GM12878 (cell line): ENCODE measurements at regions not wholly inside any gene's neighbourhood (a gene's known extent, or its start where the extent isn't known, plus 50 kb on each side); places are given as distances from the start of the nearest gene placed in this dataset.

Experiments
- ATAC-seq: fragments of 200-7000 bp; cut with Tn5 transposase; 3 replicates; pipeline ENCODE4 v1.9.1; 2020; ENCODE audit warnings: mild to moderate bottlenecking, moderate library complexity
- BruUV-seq: library from RNA; stranded (reverse); fragments of 400-500 nt; replicated peaks from 2 replicates; lab custom pipeline; 2021; lab: Mats Ljungman, UMichigan
- CTCF ChIA-PET: fragments of 300-600 bp; sonication (Branson Sonifier 250); formaldehyde crosslinking; extraction: SDS; loops from one replicate; lab custom pipeline; 2021; ENCODE audit warnings: inconsistent platforms; lab: Yijun Ruan, JAX
- POLR2A ChIA-PET: fragments of 350-600 bp; formaldehyde crosslinking; extraction: SDS; loops from one replicate; lab custom pipeline; 2021; ENCODE audit warnings: inconsistent platforms; lab: Charles Lee
- RAD21 ChIA-PET: fragments of 300-600 bp; sonication (Branson Sonifier 250); formaldehyde crosslinking; loops from one replicate; lab custom pipeline; 2023; ENCODE audit warnings: antibody characterized with exemption; ENCODE audit not compliant: unreplicated experiment; lab: Charles Lee
- SMC1A ChIA-PET: fragments of 300-600 bp; sonication (Branson Sonifier 250); formaldehyde crosslinking; loops from one replicate; lab custom pipeline; 2023; ENCODE audit not compliant: unreplicated experiment, uncharacterized antibody; lab: Charles Lee
- DNase-seq: peaks from one replicate; pipeline ENCODE4 v3.0.0-alpha.2; 2011; ENCODE audit warnings: low read depth, low spot score
- FAIRE-seq: peaks from 3 replicates; lab custom pipeline; 2011; peaks lifted over from hg19 to GRCh38; lab: Jason Lieb, UNC
- H2AFZ ChIP-seq: 2 replicates; pipeline ENCODE4 v1.6.0; 2011; ENCODE audit warnings: low read depth, low read length, control low read depth; ENCODE audit not compliant: control insufficient read depth
- H3K27ac ChIP-seq: 2 replicates; pipeline ENCODE4 v1.5.1; 2011; ENCODE audit warnings: control low read depth; ENCODE audit not compliant: control insufficient read depth, insufficient read depth
- H3K27me3 ChIP-seq, 2 experiments: replicated peaks in 1 of 2; 2 replicates each; pipeline versions ENCODE4 v1.6.0 to v1.6.1; 2011; ENCODE audit warnings: low read length in 1 of 2; ENCODE audit not compliant: control insufficient read depth in 2 of 2, insufficient read depth in 2 of 2
- H3K36me3 ChIP-seq, 2 experiments: 2 replicates each; pipeline ENCODE4 v1.5.1; 2011; ENCODE audit warnings: low read length in 1 of 2; ENCODE audit not compliant: control insufficient read depth in 2 of 2, insufficient read depth in 2 of 2
- H3K4me1 ChIP-seq: 2 replicates; pipeline ENCODE4 v1.6.1; 2011; ENCODE audit warnings: mild to moderate bottlenecking, low read length, moderate library complexity, mixed read lengths; ENCODE audit not compliant: control insufficient read depth, insufficient read depth
- H3K4me2 ChIP-seq: 2 replicates; pipeline ENCODE4 v1.6.0; 2011; ENCODE audit warnings: control low read depth; ENCODE audit not compliant: control insufficient read depth, insufficient read depth
- H3K4me3 ChIP-seq: fragments of 200-600 bp; sonication (generic); 2 replicates; pipeline ENCODE4 v1.5.1; 2016
- H3K79me2 ChIP-seq: 2 replicates; pipeline ENCODE4 v1.6.0; 2011; ENCODE audit warnings: low read length; ENCODE audit not compliant: control insufficient read depth, insufficient read depth
- H3K9ac ChIP-seq: 2 replicates; pipeline ENCODE4 v1.8.0; 2011; ENCODE audit warnings: low read length, control low read depth, mixed read lengths; ENCODE audit not compliant: control insufficient read depth, insufficient read depth
- H3K9me3 ChIP-seq: replicated peaks from 3 replicates; pipeline ENCODE4 v1.5.1; 2011; ENCODE audit warnings: mild to moderate bottlenecking, low read length; ENCODE audit not compliant: control insufficient read depth, insufficient read depth
- H4K20me1 ChIP-seq: 2 replicates; pipeline ENCODE4 v1.6.0; 2011; ENCODE audit not compliant: control insufficient read depth, insufficient read depth
- BCL11A ChIP-seq: IDR thresholded peaks from 2 replicates; pipeline ENCODE4 v1.6.1; 2011; ENCODE audit warnings: low read depth, low read length
- BRCA1 ChIP-seq: IDR thresholded peaks from 2 replicates; pipeline ENCODE4 v1.6.1; 2011; ENCODE audit warnings: low read depth, low read length, improper control_type of control experiment
- DPF2 ChIP-seq: fragments of 450-650 bp; IDR thresholded peaks from 2 replicates; pipeline ENCODE4 v1.6.1; 2017; ENCODE audit warnings: mild to moderate bottlenecking
- ETV6 ChIP-seq, 2 experiments: fragments of 450-650 bp in 1 of 2; IDR thresholded peaks in 1 of 2; conservative IDR thresholded peaks in 1 of 2; 2 replicates each; pipeline ENCODE4 v1.6.1; 2014; ENCODE audit warnings: antibody characterized with exemption in 1 of 2, borderline replicate concordance in 1 of 2, low read depth in 1 of 2, mild to moderate bottlenecking in 1 of 2, moderate library complexity in 1 of 2
- KAT2A ChIP-seq: conservative IDR thresholded peaks from 2 replicates; pipeline ENCODE4 v1.6.1; 2011; ENCODE audit warnings: low read depth, low read length; ENCODE audit not compliant: control insufficient read depth
- MEF2B ChIP-seq: fragments of 450-650 bp; IDR thresholded peaks from 2 replicates; pipeline ENCODE4 v1.6.1; 2018; ENCODE audit warnings: mild to moderate bottlenecking, moderate library complexity; ENCODE audit not compliant: partially characterized antibody, poor library complexity, severe bottlenecking
- NBN ChIP-seq: fragments of 450-650 bp; IDR thresholded peaks from 2 replicates; pipeline ENCODE4 v1.6.1; 2016
- NR2C2 ChIP-seq: IDR thresholded peaks from 2 replicates; pipeline ENCODE4 v1.6.1; 2011; ENCODE audit warnings: borderline replicate concordance, low read depth; ENCODE audit not compliant: control insufficient read depth, insufficient read length
- NRF1 ChIP-seq: conservative IDR thresholded peaks from 2 replicates; pipeline ENCODE4 v1.6.1; 2011; ENCODE audit warnings: mild to moderate bottlenecking, low read depth, low read length, improper control_type of control experiment
- PAX8 ChIP-seq: fragments of 450-650 bp; IDR thresholded peaks from 2 replicates; pipeline ENCODE4 v1.6.1; 2017; ENCODE audit warnings: mild to moderate bottlenecking, moderate library complexity
- PML ChIP-seq: IDR thresholded peaks from 2 replicates; pipeline ENCODE4 v1.6.1; 2012; ENCODE audit warnings: low read length, inconsistent platforms
- POU2F2 ChIP-seq: IDR thresholded peaks from 3 replicates; pipeline ENCODE4 v1.6.1; 2011; ENCODE audit warnings: low read depth, mild to moderate bottlenecking, low read length, borderline replicate concordance
- SMARCA5 ChIP-seq: fragments of 450-650 bp; IDR thresholded peaks from 2 replicates; pipeline ENCODE4 v1.6.1; 2017; ENCODE audit warnings: mild to moderate bottlenecking
- SMC3 ChIP-seq: IDR thresholded peaks from 2 replicates; pipeline ENCODE4 v1.6.1; 2011; ENCODE audit warnings: low read length, improper control_type of control experiment, borderline replicate concordance
- SREBF1 ChIP-seq: IDR thresholded peaks from 2 replicates; pipeline ENCODE4 v1.6.1; 2012; ENCODE audit warnings: mild to moderate bottlenecking, low read length
- STAT1 ChIP-seq: fragments of 450-650 bp; conservative IDR thresholded peaks from 2 replicates; pipeline ENCODE4 v1.6.1; 2014; ENCODE audit warnings: antibody characterized with exemption, mild to moderate bottlenecking
- TBL1XR1 ChIP-seq: IDR thresholded peaks from 2 replicates; pipeline ENCODE4 v1.6.1; 2012; ENCODE audit warnings: low read depth, low read length, improper control_type of control experiment
- TCF7 ChIP-seq: IDR thresholded peaks from 2 replicates; pipeline ENCODE4 v1.6.1; 2014; ENCODE audit warnings: antibody characterized with exemption, borderline replicate concordance
- ZZZ3 ChIP-seq: IDR thresholded peaks from 2 replicates; pipeline ENCODE4 v1.6.1; 2011; ENCODE audit warnings: low read depth; ENCODE audit not compliant: control insufficient read depth, insufficient read length
- WGBS: methylation state at CpG from one replicate; pipeline ENCODE4 v1.1.6; 2016; ENCODE audit warnings: low lambda C conversion rate; ENCODE audit not compliant: insufficient replicate concordance, insufficient coverage; ENCODE audit errors: missing lambda C conversion rate; 5-methylcytosine and 5-hydroxymethylcytosine counted together
- in situ Hi-C: fragments of 300-500 bp; cut with MboI; formaldehyde crosslinking; loops from 9 replicates; pipeline ENCODE4 v1.14.3; 2018; ENCODE audit warnings: mixed read lengths
- intact Hi-C: fragments of 100-400 bp; cut with micrococcal nuclease; formaldehyde crosslinking; loops from one replicate; pipeline ENCODE4 v1.14.2; 2022; ENCODE audit not compliant: unreplicated experiment
- TF ChIP-seq, protein P1 (sequence below): fragments of 450-650 bp; IDR thresholded peaks from 2 replicates; pipeline ENCODE4 v1.6.1; 2017; ENCODE audit warnings: mild to moderate bottlenecking, moderate library complexity

DNA sequence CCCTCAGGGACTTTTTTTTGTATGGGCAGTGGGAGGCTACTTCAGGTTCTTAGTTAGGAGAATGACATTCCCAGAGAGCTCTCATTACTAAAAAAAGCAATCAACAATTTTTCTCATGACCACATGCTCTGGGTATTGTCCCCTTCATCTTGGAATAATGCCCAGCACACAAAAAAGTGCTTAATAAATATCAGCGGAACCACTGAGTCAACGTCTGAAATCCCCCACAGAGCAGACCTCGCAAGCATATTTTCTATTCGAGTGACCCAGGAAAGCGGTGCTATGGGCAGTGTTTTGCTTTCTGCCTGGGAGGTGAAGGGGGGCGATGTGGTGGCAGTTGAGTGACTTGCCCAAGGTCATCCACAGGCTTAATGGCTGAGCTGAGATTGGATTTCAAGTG, 493.4 kb upstream of the ZMIZ1 start:
- in situ Hi-C loops, result no loop called here
- DNase-seq (no peak), FAIRE-seq (no peak), ATAC-seq (no peak)
- Histone ChIP-seq H3K4me3 (no peak overlapping the region), H3K4me2 (no peak overlapping the region), H3K9me3 (no peaks in the 10 kb centered on the region), H3K27me3 (no peaks in the 10 kb centered on the region; a peak in 2 of 4 replicates), H4K20me1 (no peaks in the 10 kb centered on the region), H3K27ac (no peak overlapping the region), H3K4me1 (no peaks in the 10 kb centered on the region), H3K9ac (no peak overlapping the region), H3K79me2 (no peaks in the 10 kb centered on the region), H3K36me3 (no peaks in the 10 kb centered on the region), H2AFZ (no peak overlapping the region)
- intact Hi-C loops, result no loop called here
- no TSS peak for BruUV-seq
- RAD21 ChIA-PET, result no interaction called here
- TF ChIP-seq BCL11A, result no peak
- no peak for TF ChIP-seq PML
- TF ChIP-seq NRF1, result no peak
- no peak for TF ChIP-seq SMARCA5
- no peak for TF ChIP-seq TBL1XR1
- no peak for TF ChIP-seq PAX8
- no peak for TF ChIP-seq NR2C2
- TF ChIP-seq BRCA1, result no peak
- TF ChIP-seq NBN, result no peak
- TF ChIP-seq STAT1, result no peak
- TF ChIP-seq, protein P1, sequence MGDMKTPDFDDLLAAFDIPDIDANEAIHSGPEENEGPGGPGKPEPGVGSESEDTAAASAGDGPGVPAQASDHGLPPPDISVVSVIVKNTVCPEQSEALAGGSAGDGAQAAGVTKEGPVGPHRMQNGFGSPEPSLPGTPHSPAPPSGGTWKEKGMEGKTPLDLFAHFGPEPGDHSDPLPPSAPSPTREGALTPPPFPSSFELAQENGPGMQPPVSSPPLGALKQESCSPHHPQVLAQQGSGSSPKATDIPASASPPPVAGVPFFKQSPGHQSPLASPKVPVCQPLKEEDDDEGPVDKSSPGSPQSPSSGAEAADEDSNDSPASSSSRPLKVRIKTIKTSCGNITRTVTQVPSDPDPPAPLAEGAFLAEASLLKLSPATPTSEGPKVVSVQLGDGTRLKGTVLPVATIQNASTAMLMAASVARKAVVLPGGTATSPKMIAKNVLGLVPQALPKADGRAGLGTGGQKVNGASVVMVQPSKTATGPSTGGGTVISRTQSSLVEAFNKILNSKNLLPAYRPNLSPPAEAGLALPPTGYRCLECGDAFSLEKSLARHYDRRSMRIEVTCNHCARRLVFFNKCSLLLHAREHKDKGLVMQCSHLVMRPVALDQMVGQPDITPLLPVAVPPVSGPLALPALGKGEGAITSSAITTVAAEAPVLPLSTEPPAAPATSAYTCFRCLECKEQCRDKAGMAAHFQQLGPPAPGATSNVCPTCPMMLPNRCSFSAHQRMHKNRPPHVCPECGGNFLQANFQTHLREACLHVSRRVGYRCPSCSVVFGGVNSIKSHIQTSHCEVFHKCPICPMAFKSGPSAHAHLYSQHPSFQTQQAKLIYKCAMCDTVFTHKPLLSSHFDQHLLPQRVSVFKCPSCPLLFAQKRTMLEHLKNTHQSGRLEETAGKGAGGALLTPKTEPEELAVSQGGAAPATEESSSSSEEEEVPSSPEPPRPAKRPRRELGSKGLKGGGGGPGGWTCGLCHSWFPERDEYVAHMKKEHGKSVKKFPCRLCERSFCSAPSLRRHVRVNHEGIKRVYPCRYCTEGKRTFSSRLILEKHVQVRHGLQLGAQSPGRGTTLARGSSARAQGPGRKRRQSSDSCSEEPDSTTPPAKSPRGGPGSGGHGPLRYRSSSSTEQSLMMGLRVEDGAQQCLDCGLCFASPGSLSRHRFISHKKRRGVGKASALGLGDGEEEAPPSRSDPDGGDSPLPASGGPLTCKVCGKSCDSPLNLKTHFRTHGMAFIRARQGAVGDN, result no peak
- TF ChIP-seq KAT2A, result no peak
- no peak for TF ChIP-seq ZZZ3
- no peak for TF ChIP-seq POU2F2
- TF ChIP-seq SMC3, result no peak
- TF ChIP-seq TCF7, result no peak
- no peak for TF ChIP-seq DPF2
- no peak for TF ChIP-seq SREBF1
- no peak for TF ChIP-seq ETV6 (conservative IDR thresholded peaks at IDR 0.05 in 1 of 2, IDR thresholded peaks at IDR 0.05 in 1 of 2; ENCODE audit: borderline replicate concordance in 1 of 2, low read depth in 1 of 2)
- no peak for TF ChIP-seq MEF2B
- POLR2A ChIA-PET, result no interaction called here
- WGBS, result 18% methylated on average over 6 of the region's 6 CpGs
- CTCF ChIA-PET, result no interaction called here
- SMC1A ChIA-PET, result no interaction called here
